Ishikawa (cell line): ENCODE measurements at regions not wholly inside any gene's neighbourhood (a gene's known extent, or its start where the extent isn't known, plus 50 kb on each side); places are given as distances from the start of the nearest gene placed in this dataset.

ENCODE experiments used
- CEBPB ChIP-seq: IDR thresholded peaks from 2 replicates; pipeline ENCODE4 v1.6.1; 2012
- CREB1 ChIP-seq: IDR thresholded peaks from 2 replicates; pipeline ENCODE4 v1.6.1; 2012; ENCODE audit warnings: low read depth
- MAX ChIP-seq: IDR thresholded peaks from 2 replicates; pipeline ENCODE4 v1.6.1; 2012
- RAD21 ChIP-seq: IDR thresholded peaks from 2 replicates; pipeline ENCODE4 v1.6.1; 2012; ENCODE audit warnings: low read depth
- TAF1 ChIP-seq: IDR thresholded peaks from 2 replicates; pipeline ENCODE4 v1.6.1; 2012; ENCODE audit warnings: low read depth, mild to moderate bottlenecking

- TF ChIP-seq RAD21 (no peak), TAF1 (no peak), MAX (no peak), CEBPB (no peak), CREB1 (no peak)
Measured at GRCh38 chr1:114341299-114341698, 169.7 kb downstream of the TRIM33 start.
